T1000 (cell line): ENCODE measurements at regions not wholly inside any gene's neighbourhood (a gene's known extent, or its start where the extent isn't known, plus 50 kb on each side); places are given as distances from the start of the nearest gene placed in this dataset.

ENCODE experiments used
- DNase-seq: peaks from one replicate; lab custom pipeline; 2025; ENCODE audit warnings: mixed read lengths; lab: John Stamatoyannopoulos, UW

DNA sequence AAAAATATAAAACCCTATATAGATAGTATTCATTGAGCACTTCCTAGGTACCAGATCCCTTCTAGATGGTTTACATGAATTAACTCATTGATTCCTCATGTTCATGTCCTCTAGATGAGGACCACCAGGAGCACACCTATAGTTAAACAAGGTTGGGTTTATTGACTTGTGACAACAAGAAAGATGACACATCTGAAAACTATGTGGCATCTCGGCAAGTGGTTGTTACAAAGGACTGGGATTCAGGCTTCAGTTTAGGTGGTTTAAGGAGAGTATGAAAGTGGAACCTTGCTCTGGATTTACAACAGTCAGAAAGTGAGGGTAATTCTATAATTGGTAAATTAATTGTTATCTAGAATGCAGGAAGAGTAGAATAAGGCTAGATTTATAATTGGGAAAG, 99.0 kb upstream of the PHF14 start:
- no peak for DNase-seq

DNA sequence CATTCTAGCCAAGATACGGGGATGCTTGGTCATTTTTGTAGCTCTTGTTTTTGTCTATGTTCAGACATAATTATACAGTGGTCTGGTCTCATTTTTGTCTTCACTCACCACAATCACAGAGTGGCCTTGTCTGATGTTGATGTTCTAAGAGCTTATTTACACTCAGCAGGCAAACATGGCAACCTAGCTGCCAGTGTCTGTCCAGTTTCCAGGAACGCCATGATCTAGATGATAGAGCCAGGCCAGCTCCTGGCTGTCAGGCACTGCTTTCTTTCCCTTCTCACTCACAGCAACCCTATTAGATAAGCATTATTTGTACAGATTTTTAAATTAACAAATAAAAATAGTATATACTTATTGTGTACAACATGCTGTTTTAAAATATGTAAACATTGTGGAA, 98.6 kb upstream of the PHF14 start:
- no peak for DNase-seq

DNA sequence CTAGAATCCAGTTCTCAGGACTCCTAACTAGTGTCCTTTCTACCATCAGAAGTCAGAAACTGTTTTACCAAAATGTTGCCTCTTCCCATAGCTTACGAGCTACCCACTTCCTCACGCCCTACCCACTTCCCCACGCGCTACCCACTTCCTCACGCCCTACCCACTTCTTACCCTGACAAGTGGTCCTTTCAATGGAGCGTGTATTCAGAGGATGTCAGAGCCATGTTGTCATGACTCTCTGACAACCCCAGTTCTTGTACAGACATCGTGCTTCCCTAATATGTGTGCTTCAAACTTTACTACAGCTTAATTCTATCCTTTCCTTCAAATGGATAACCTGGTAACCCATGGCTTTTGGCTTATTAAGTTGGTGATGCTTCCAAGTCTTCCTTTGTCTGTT, 84.8 kb upstream of the PHF14 start:
- DNase-seq, result no peak

DNA sequence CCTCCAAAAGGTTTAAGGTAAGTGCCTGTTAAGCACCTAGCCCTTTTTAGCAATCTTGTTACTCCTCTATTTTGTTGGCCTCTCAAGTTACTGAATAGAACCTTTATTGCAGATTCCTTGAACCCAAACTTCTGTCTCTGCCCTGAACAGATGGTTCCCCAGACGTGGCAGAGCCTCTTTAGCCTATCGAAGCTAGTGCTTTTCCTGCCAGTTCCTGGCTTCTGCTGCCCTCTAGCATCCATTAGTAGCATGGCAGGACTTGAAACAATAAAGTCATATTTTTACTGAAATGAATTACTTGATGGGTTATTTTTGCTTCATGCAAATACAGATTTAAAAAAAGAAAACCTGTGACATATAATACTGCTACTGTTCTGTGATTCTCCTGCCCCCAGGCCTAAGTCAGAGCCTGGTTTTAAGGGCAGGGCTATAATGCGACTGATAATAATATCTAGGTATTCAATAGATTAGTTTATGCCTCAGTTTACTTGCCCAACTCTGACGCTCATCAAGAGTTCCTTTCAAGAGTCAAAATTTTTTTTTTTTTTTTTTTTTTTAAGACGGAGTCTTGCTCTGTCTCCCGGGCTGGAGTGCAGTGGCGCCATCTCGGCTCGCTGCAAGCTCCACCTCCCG, 84.3 kb upstream of the PHF14 start:
- DNase-seq, result no peak

DNA sequence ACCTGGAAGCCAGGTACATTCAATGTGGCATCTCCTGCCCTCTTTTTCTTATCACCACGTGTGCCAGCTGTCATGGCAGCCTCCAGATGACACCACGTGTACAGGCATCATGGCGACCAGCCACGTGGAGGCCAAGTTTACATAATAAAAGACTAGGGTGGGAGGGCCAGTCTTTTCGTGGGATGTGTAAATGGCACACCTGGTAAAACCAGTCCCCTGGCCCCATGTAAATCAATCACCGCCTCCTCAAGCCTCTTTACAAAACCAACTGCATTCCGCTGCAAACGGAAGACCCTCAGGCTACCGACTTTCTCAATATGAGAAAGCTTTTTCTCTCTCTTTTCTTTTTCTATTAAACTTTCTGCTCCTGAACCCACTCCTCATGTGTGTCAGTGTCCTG, 65.1 kb upstream of the PHF14 start:
- DNase-seq, result no peak

DNA sequence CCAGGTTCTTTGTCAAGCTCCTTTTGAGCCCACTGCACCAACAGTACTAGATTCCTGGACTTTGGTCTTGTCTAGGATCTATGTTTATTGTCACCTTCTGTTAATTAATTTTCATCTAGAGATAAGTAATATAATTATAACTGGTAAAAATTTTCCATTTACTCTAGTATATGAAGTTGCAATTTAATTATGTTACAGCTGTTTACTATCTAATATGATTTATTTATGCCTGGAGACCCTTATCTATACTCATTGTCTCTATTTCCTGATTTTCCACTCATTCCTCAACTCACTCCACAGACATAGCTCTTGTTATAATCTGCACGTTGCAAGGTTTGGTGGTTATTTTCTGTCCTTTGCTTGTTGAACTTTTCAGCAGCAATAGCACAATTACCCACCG, 63.2 kb upstream of the PHF14 start:
- DNase-seq, result no peak

DNA sequence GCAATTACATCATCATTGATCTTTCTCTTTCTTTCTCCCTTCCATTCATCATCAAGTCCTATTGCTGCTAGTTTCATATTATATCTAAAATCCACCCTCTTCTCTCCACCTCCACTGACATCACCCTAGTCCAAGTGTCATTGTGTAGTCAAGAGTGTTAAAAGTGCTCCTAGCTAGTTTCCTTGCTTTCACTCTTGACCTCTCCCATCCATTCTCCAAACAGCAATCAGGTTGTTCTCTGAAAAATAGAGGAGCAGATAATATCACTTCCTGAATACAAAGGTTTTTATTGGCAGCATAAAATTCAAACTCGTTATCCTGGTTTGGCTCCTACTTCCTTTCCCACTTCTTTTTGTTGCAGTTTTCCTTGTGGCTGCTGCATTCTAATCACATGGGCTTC, 61.6 kb upstream of the PHF14 start:
- DNase-seq, result no peak

DNA sequence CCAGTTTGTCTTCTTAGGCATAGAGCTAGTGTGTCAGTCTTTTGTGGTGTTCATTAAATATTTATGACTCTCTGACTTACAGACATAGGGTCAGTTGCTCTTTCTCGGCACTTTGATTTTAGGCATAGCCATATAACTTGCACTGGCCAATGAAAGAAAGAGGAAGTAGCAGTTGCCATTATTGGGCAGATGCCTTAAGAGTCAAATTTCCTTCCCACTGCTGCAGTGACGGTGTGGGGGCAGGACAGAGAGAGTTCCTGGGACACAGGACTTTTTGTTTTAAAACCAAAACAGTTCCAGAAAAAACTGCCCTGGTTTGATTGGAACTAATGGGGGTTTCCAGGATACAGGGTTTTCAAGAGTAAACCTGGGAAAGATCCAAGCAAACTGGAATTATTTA, 60.2 kb upstream of the PHF14 start:
- DNase-seq, result no peak

DNA sequence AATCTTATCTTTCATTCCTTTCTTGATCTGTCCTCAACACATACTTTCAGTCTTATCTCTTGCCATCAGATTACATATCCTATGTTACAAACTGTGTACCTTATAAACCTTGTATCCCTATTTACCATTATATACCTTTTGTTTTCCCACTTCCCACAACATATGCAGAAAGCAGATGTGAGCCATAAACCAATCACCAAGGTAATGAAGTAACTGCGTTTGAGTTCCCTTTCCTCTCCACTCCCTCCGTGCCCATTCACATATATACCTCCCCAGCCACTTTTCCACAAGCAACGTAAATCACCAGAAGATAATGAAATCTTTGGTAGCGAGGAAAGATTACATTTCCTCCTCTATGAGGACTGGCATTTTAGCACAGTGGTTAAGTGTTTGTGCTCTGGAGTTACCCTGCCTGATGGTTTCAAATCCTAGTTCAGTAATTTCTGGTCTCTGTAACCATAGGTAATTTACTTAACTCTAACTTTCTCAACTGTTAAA, 55.5 kb upstream of the PHF14 start:
- no peak for DNase-seq

DNA sequence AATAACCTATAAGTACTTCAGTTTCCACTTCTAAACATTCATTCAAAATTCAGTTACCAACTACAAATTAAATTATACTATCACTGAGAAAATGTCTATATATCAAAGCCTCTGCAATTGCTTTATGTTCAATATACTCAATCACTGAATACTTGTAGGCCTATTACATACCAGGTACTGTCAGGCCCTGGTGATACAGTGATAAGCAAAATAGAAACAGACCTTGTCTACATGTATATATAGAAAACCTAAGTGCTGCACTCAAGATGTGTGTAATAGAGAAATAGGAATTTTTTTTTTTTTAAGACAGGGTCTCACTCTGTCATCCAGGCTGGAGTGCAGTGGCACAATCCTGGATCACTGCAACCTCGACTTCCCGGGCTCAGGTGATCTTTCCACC, 53.7 kb upstream of the PHF14 start:
- DNase-seq, result no peak
